Cardiac septum (tissue), 1 donor: ENCODE measurements at regions not wholly inside any gene's neighbourhood (a gene's known extent, or its start where the extent isn't known, plus 50 kb on each side); places are given as distances from the start of the nearest gene placed in this dataset.
"Not testable (repeated sequence)": the region's sequence is repeated elsewhere in the genome, so short reads cannot be mapped to it uniquely, and the experiment has no call there.

Experiments used
- DNase-seq: peaks from one replicate; pipeline ENCODE4 v3.0.0-alpha.2; 2020; ENCODE audit warnings: low spot score
- intact Hi-C: fragments of 100-400 bp; cut with DNase I; formaldehyde crosslinking; loops from one replicate; pipeline ENCODE4 v1.14.0; 2022
- donor health status: DM: no; HTN: no; CAD: no.

DNA sequence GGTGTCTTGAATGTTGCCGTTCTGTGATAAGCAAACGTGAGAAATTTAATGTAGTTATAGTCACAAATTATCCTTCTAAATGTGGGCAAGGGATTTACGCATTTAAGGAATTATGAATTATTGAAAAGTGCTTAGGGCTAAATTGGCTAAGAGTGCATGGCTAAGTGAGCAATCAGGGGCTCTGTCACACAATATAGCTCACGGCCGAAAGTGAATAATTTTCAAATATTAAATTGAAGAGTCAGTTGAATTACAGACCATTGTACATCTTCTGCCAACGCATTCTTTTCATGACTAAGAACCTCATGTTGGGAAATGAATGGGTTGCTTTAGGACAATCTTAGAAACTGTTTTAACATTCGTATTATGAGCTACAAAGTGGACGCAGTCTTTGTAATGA lies 1832.9 kb upstream of the LRRTM1 start:
- intact Hi-C loops, result no loop called here

DNA sequence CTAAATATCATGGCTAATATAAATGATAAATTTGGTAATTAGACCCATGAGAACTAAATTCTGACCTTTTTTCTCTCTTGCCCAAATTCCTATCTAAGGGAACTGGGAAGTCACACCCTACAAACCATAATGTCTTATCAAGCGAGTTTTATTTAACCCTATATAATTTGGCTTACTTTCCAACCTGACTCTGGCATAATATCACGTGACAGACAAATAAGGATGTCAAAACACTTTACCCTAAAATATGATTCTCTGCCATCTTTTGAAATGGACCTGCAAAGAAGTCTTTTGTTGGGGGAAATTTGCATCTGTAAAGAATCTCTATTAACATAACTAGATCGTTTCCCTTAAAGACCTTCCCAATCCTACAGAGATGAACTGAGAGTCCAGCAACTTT lies 1823.5 kb upstream of the LRRTM1 start:
- intact Hi-C loops, result no loop called here

More for the DNA sequence above, 1832.9 kb upstream of the LRRTM1 start:
- DNase-seq, result no peak

DNA sequence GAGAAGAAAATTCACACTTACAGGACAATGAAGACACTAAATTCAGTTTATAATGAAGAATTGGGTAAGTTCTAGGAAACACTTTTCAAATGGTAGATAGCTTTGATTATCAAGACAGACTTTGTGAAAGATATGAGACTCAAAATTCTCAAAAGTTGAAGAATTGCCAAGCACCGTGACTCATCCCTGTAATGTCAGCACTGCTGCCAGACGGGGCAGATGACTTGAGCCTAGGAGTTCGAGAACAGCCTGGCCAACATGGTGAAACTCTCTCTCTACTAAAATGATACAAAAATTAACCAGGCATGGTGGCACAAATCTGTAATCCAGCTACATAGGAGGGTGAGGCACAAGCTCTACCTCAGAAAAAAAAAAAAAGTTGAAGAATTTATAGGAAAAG lies 1820.1 kb upstream of the LRRTM1 start:
- no peak for DNase-seq
- intact Hi-C loops, result no loop called here

More for the DNA sequence above, 1823.5 kb upstream of the LRRTM1 start:
- DNase-seq, result no peak

DNA sequence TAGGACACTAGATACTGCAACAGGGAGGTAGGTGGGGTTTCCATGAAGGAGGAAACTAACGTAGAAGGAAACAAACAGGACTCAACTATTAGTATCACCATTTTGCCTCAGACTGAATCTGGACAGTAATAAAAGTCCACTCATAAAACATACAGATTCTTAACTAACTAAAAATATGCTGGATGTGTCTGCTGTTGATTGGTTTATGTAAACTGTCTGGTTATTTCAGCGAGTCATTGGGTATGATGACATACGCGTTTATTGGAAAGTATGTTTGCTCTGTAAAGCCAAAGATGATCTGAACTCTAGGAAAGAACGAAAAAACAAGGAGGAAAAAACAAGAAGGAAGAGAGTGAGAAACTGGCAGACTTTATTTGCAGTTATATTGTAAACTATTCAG lies 1816.1 kb upstream of the LRRTM1 start:
- intact Hi-C loops, result no loop called here
- DNase-seq, result no peak

DNA sequence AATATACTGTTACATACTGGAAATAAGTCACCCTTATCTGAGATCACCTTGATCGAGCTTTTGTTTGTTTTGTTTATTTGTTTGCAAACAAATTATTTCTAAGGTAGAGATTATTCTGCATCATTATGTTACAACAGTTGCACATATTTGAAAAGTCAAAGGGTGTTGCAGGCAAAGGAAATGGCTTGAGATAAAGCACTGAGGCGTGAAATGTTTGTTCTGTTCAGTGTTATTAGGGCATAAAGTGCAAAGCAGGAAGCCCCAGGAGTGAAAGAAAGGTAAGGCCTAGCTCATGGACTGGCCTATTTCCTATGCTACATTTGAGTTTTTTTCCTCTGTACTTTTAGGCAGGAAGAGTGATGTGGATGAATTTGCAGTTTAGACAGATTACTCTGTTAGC lies 1815.6 kb upstream of the LRRTM1 start:
- intact Hi-C loops, result no loop called here
- no peak for DNase-seq

DNA sequence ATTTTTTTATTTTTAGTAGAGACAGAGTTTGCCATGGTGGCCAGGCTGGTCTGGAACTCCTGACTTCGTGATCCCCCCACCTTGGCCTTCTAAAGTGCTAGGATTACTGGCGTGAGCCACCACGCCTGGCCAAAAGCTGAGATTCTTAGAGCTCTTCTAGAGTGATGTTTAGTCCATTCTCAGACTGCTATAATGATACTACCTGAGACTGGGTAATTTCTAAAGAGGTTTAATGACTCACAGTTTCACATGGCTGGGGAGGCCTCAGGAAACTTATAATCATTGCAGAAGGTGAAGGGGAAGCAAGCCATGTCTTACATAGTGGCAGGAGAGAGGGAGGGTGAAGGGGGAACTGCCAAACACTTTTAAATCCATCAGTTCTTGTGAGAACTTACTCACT lies 1804.9 kb upstream of the LRRTM1 start:
- DNase-seq, result no peak
- intact Hi-C loops, result no loop called here

DNA sequence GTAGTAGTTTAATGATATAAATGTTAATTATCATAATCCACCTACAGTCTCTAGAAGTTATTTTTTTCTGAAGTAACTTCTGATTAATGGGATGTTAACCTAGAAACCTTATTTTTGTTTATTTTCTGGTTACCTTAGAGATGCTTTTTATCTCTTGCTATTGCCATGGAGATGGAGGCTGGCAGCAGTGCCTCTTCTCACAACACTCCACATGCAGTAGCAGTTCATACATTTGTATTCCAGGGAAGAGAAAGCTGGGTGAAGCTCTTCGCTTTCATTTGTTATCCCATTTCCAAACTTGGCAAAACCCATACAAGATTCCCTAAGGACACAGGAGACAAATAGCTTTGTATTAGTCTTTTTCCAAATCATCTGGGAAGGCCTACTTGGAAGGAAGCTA lies 1794.1 kb upstream of the LRRTM1 start:
- intact Hi-C loops, result no loop called here
- no peak for DNase-seq

DNA sequence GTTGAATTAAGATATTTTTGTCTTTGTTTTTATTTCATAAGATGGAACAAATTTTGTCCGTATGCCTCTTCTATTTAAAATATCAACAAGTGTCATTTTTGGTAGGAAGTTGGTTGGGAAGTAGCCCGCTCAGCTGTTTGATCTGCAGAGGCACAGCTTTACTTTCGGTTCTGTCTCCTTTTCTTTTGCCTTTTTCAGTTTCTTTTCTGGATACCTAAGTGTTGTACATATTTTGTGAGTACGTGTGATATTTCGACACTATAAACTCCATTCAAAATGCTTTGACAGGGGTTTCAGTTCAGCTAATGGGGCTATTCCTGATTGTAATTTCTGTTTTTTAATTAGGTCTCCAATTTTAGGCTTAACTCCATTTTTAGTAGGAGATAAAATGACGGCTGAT lies 1785.0 kb upstream of the LRRTM1 start:
- intact Hi-C loops, result no loop called here
- DNase-seq, result no peak

DNA sequence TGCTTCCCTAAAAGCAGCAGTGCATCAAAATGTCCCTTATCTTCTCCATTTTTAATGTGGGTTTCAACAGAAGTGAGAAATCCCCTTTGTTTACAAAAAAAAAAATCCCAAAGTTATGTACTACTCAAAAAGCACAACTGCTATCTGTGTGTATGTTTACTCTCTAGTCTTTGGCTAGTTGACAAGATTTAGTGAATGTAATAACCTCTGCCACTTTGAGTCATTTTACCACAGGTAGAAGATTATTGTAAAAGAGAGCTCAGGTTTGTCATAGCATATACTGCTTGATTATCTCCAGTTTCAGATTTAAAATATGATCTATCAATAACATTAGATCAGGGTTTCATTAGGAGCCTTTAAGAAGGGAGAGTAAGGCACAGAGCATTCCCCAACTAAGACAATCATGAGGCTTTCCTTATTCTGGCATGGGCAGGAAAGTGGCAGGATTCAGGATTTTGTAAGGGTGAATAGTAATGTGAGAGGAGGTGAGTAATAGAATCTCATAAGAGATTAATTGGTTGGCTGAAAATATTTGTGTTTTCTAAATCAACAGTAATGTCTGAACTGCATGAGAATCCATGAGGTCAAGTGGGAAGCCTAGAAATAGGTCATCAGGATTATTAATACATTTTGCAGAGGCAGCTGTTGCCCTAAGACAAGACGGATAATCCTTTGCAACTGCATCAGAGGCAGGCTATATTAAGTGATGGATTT lies 1780.3 kb upstream of the LRRTM1 start:
- intact Hi-C loops, result no loop called here
- DNase-seq, result no peak

DNA sequence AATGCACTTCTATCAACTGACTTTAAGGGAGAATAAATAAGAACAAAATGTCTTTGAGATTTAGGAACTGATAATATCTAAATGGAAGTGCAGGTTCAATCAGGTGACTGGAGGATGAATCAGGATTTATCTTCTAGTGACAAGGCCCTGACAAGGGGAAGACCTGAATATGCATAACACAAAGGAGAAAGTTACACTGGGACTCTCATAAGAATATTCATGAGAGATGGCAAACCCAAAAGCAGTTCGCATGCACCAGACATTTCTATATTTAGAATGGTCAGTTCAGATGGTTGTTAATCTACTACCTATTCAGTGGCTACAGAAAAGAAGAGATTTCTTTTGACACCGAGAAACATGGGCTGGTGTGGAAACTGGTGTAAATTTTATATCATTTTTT lies 1771.3 kb upstream of the LRRTM1 start:
- intact Hi-C loops, result no loop called here

DNA sequence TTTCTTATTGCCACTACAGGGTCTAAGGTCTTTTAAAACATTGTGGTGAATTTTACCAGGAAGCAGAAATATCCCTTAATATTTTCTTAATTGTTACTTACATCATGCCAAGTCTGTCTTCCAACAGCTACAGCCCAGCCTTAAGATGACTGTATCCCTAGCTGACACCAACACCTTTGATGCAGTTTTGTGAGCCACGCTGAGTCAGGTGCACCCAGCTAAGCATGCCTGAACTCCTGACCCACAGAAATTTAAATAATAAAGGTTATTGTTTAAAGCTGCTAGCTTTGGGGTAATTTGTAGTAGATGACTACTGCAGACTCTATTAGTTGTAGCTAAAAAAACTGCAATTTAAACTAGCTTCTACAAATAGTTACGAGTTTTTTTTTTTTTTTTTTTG lies 1757.9 kb upstream of the LRRTM1 start:
- intact Hi-C loops, result no loop called here
- no peak for DNase-seq

More for the DNA sequence above, 1771.3 kb upstream of the LRRTM1 start:
- DNase-seq, result no peak

DNA sequence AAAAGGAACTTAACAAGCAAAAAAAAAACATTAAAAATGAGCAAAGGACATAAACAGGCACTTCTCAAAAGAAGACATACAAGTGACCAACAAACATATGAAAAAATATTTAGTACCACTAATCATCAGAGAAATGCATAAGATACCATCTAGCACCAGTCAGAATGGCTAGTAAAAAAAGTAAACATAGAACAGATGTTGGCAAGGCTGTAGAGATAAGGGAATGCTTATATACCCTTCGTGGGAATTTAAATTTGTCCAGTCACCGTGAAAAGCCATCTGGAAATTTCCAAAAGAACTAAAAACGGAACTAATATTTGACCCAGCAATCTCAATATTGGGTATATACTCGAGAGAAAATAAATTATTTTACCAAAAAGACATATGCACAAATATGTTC lies 1751.3 kb upstream of the LRRTM1 start:
- DNase-seq, result no peak
- intact Hi-C loops, result no loop called here

DNA sequence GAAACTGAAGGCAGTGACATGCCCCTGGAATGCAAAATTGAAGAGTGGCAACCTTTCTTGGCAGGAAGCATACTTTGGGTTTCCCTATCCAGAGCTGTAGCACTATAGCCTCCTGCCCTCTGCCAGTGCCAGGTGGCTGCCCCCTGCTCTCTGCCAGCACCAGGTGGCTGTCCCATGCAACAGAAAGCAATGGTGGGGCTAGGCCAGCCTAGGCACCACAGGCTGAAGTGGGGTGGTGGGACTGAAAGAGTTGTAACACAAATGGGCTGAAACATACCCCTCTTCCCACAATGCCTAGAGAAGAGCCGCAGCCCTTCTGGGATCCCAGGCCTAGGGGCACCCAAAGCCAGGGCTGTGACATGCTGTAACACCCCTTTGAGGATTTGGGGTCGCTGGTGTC lies 1739.3 kb upstream of the LRRTM1 start:
- intact Hi-C loops, result no loop called here
- DNase-seq, result no peak

DNA sequence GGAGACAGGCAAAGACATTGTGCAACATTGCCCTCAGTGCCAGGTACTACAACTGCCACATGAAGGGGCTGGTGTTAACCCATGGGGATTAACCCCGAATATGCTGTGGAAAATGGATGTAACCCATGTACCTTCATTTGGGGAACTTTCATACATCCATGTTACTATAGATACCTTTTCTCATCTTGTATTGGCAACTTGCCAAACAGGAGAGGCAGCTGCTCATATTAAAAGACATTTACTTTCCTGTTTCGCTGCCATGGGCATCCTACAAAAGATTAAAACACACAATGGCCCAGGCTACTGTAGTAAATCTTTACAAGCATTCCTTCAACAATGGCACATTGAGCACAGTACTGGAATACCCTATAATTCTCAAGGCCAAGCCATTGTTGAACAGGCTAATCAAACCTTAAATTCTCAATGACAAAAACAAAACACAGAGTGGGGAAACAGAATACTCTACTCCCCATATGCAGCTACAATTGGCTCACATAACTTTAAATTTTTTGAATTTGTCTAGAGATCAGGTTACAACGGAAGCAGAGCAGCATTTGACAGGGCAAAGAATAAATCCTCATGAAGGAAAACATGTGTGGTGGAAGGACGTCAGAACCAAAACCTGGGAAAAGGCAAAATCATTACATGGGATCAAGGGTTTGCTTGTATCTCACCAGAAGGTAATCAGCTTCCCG lies 1723.5 kb upstream of the LRRTM1 start:
- no peak for DNase-seq
- intact Hi-C loops, result no loop called here

DNA sequence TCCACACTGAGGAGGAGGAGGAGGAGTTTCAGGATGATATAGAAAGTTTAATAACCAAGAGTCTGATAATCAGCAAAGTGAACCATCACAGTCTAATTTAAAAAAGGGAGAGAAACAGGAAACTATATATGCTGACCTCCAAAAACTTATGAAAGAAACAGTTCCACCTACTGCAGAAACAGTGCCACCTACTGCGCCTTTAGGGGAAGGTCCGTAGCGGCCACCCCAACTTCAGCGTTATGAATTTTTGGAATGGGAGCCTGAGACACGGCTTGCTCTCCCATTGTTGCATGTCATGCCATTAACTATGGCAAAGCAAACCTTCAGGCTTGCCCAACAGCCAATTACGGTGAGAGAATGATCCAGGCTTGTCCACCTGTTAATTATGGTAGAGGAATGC lies 1719.2 kb upstream of the LRRTM1 start:
- DNase-seq, result no peak
- intact Hi-C loops, result no loop called here

DNA sequence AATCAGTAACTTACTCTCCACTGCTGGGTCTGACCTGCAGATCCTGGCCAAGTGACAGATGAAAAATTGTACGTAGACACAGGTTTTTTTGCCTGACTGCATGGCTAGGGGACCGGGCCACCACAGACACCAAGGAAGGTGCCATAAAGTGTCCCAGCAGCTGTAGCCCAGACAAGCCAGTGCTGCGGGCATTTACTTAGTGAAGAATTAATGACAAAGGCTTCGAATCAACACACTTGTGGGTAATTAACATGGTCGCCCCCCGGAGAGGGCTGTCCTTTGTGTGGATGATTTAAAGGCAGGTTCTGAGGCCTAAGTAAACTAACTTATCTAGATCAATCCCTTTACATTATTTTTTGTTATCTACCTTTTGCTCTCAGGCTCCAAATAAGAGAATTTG lies 1709.1 kb upstream of the LRRTM1 start:
- intact Hi-C loops, result no loop called here
- DNase-seq, result no peak

DNA sequence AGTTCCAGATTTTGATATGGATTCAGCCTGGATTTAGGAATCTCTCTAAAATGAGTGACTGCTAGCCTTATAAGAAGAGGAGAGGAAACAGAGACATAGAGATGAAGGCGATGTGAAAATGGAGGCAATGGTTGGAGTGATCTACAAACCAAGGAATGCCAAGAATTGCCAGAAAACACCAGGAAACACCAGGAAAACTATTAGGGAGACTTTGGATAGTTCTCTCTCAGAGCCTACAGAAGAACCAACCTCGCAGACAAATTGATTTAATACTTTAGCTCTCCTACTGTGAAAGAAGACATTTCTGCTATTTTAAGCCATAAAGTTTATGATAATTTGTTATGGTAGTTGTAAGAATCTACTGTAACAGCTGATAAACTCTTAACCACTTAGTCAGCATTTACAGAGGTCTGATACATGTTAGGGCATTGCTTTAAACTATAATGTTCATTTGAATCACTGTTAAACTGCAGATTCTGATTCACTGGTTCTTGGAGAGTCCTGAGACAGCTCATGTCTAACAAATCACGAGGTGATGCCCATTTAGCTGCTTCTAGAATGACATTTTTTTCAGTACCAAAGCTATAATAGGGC lies 1702.6 kb upstream of the LRRTM1 start:
- intact Hi-C loops, result no loop called here
- no peak for DNase-seq

DNA sequence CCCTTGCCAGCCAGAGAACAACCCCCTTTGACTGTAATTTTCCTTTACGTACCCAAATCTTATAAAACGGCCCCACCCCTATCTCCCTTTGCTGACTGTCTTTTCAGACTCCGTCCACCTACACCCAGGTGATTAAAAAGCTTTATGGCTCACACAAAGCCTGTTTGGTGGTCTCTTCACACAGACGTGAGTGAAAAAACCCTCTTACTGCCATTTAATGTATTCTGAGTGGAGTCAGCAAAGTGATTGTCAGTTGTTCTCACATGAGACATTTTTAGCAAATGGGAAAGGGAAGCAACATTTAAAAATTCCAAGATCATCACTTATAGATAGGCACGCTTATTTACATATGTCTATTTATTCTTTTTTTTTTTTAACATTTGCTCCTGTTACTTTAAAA lies 1701.3 kb upstream of the LRRTM1 start:
- intact Hi-C loops, DNase-seq: not testable (repeated sequence)

DNA sequence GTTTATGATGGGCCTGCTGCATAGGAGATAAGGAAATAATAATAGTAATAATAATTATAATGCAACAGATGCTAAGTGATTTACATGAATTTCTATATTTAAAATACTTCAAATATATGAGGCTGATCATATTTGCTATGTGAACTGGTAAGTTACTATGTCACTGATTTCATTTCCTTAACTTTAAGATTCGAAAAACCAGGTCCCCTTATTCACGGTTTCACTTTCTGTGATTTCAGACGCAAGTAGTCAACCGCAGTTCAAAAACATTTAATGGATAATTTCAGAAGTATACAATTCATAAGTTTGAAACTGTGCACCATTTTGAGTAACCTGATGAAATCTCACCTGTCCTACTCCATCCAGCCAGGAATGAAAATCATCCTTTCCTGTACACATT lies 1697.1 kb upstream of the LRRTM1 start:
- intact Hi-C loops, result no loop called here
- no peak for DNase-seq

DNA sequence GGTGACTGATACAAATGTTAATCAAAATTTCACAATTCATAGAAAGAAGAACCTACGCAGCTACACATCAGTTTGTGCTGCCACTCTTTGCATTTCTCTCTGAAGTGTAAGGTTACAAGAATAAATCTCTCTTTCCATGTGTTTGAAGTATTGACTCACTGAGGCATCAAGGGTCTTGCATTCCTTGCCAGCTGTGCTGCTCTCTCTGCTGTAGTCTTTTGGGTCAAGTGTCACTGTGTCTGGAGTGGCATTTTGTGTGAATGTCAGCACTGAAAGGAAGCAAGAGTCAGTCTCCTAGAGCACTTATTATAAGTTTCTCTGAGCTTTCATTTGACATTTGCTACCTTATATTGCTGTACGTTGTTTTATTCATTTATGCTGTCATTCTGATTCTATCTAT lies 1696.1 kb upstream of the LRRTM1 start:
- DNase-seq, result no peak
- intact Hi-C loops, result no loop called here

DNA sequence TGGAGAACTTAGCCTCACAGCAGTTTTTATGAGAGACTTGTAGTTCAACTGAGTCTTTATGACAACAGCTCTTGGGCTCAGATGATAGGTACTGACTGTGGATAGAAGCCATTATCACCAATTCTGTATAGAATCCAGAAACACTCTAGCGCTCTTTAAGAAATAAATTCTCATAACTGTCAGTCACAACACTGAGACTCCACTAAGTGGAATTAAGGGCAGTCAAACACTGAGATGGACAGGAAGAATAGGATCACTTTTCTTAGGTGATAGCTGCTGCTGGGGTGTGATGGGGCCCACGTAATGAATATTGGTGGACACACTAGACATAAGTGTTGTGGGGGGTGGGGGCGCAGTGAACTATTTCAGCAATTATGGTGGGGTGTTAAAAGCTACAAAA lies 1691.8 kb upstream of the LRRTM1 start:
- DNase-seq, result no peak
- intact Hi-C loops, result no loop called here
